K562 (cell line): ENCODE measurements at regions not wholly inside any gene's neighbourhood (a gene's known extent, or its start where the extent isn't known, plus 50 kb on each side); places are given as distances from the start of the nearest gene placed in this dataset.

ENCODE experiments used
- ATAC-seq: fragments of 200-7000 bp; cut with Tn5 transposase; 3 replicates; pipeline ENCODE4 v1.9.1; 2020; ENCODE audit warnings: moderate library complexity
- BruUV-seq: library from RNA; stranded (reverse); fragments of 400-500 nt; replicated peaks from 2 replicates; lab custom pipeline; 2021; lab: Mats Ljungman, UMichigan
- CTCF ChIA-PET: fragments of 300-600 bp; formaldehyde crosslinking; extraction: SDS; loops from one replicate; lab custom pipeline; 2021; ENCODE audit warnings: low intra/inter-chr PET ratio; lab: Yijun Ruan, JAX
- POLR2A ChIA-PET: fragments of 300-600, 350-650 bp; sonication (Branson Sonifier 250); formaldehyde crosslinking; extraction: SDS; loops from one replicate; lab custom pipeline; 2021; ENCODE audit warnings: antibody characterized with exemption, inconsistent platforms; lab: Yijun Ruan, JAX
- DNase-seq, 4 experiments: peaks; one replicate each; pipeline versions ENCODE4 v3.0.0 to v3.0.0-alpha.2; 2011 to 2018; ENCODE audit warnings: low spot score in 3 of 4, mixed read lengths in 3 of 4; ENCODE audit errors: extremely low read depth in 1 of 4
- FAIRE-seq: peaks from 2 replicates; lab custom pipeline; 2011; peaks lifted over from hg19 to GRCh38; lab: Jason Lieb, UNC
- H2AFZ ChIP-seq: 2 replicates; pipeline ENCODE4 v1.6.0; 2011; ENCODE audit warnings: low read depth, low read length, control low read depth, inconsistent platforms
- H3K27ac ChIP-seq: fragments of 200-600 bp; 3 replicates; pipeline ENCODE4 v1.8.0; 2011; ENCODE audit warnings: low read depth, mild to moderate bottlenecking, control low read depth, inconsistent platforms, low read length, moderate library complexity, mixed read lengths; ENCODE audit errors: extremely low read depth
- H3K27me3 ChIP-seq, 2 experiments: fragments of 300-600 bp in 1 of 2; 2 replicates in 1 of 2; 3 replicates in 1 of 2; pipeline versions ENCODE4 v1.6.0 to v1.8.0; 2011; ENCODE audit warnings: inconsistent platforms in 2 of 2, low read length in 2 of 2, mild to moderate bottlenecking in 1 of 2, mixed read lengths in 1 of 2, moderate library complexity in 1 of 2; ENCODE audit not compliant: control insufficient read depth in 2 of 2, insufficient read depth in 2 of 2
- H3K36me3 ChIP-seq: fragments of 300-600 bp; 3 replicates; pipeline ENCODE4 v1.8.0; 2011; ENCODE audit warnings: mild to moderate bottlenecking, low read length, inconsistent platforms; ENCODE audit not compliant: control insufficient read depth, insufficient read depth
- H3K4me1 ChIP-seq, 2 experiments: fragments of 200-600 bp in 1 of 2; replicated peaks in 1 of 2; 2 replicates in 1 of 2; 3 replicates in 1 of 2; pipeline versions ENCODE4 v1.5.1 to v1.8.0; 2011; ENCODE audit warnings: inconsistent platforms in 2 of 2, low read length in 2 of 2, mild to moderate bottlenecking in 1 of 2, mixed read lengths in 1 of 2, moderate library complexity in 1 of 2; ENCODE audit not compliant: control insufficient read depth in 2 of 2, insufficient read depth in 2 of 2
- H3K4me2 ChIP-seq: 2 replicates; pipeline ENCODE4 v1.6.1; 2011; ENCODE audit warnings: low read length, control low read depth, inconsistent platforms, mixed read lengths; ENCODE audit not compliant: insufficient read depth
- H3K4me3 ChIP-seq: fragments of 200-600 bp; sonication (generic), shearing (Covaris generic); 2 replicates; pipeline ENCODE4 v1.5.1; 2016; ENCODE audit warnings: control low read depth, inconsistent platforms
- H3K79me2 ChIP-seq: fragments of 200-600 bp; 3 replicates; pipeline ENCODE4 v1.8.0; 2011; ENCODE audit warnings: low read length, inconsistent platforms; ENCODE audit not compliant: control insufficient read depth, insufficient read depth
- H3K9ac ChIP-seq, 2 experiments: 2 replicates each; pipeline versions ENCODE4 v1.6.0 to v1.6.1; 2011; ENCODE audit warnings: low read depth in 2 of 2, low read length in 2 of 2, control low read depth in 1 of 2, inconsistent platforms in 1 of 2, mild to moderate bottlenecking in 1 of 2, mixed read lengths in 1 of 2; ENCODE audit not compliant: insufficient read depth in 1 of 2
- H3K9me1 ChIP-seq: one replicate; pipeline ENCODE4 v1.6.0; 2011; ENCODE audit warnings: inconsistent platforms, mild to moderate bottlenecking, low read length, moderate library complexity; ENCODE audit not compliant: control insufficient read depth, insufficient read depth
- H3K9me3 ChIP-seq: replicated peaks from 2 replicates; pipeline ENCODE4 v1.5.1; 2011; ENCODE audit warnings: low read depth, low read length, inconsistent platforms; ENCODE audit not compliant: control insufficient read depth, insufficient read depth
- H4K20me1 ChIP-seq: replicated peaks from 2 replicates; pipeline ENCODE4 v1.6.1; 2011; ENCODE audit warnings: low read length, inconsistent platforms, mixed read lengths; ENCODE audit not compliant: control insufficient read depth, insufficient read depth
- ATF1 ChIP-seq, 2 experiments: fragments of 450-650 bp in 1 of 2; IDR thresholded peaks; 2 replicates each; pipeline ENCODE4 v1.6.1; 2016; ENCODE audit warnings: missing compliant biosample characterization in 1 of 2, missing genetic modification characterization in 1 of 2
- NCOA4 ChIP-seq: fragments of 450-650 bp; IDR thresholded peaks from 2 replicates; pipeline ENCODE4 v1.6.1; 2018; ENCODE audit warnings: mild to moderate bottlenecking; ENCODE audit not compliant: partially characterized antibody
- PML ChIP-seq: IDR thresholded peaks from 2 replicates; pipeline ENCODE4 v1.6.1; 2012; ENCODE audit warnings: low read length, inconsistent platforms
- ZNF445 ChIP-seq: fragments of 250-450 bp; sonication (Bioruptor Pico); IDR thresholded peaks from 2 replicates; pipeline ENCODE4 v1.4.0; 2020; ENCODE audit warnings: low read depth, mild to moderate bottlenecking, moderate library complexity
- ZNF668 ChIP-seq: fragments of 250-450 bp; sonication (Bioruptor Pico); IDR thresholded peaks from 2 replicates; pipeline ENCODE4 v1.8.0; 2022; ENCODE audit warnings: mild to moderate bottlenecking, inconsistent platforms
- ZNF696 ChIP-seq: fragments of 250-450 bp; sonication (Bioruptor Pico); conservative IDR thresholded peaks from 2 replicates; pipeline ENCODE4 v1.4.0; 2020; ENCODE audit warnings: mild to moderate bottlenecking, moderate library complexity
- WGBS: fragments of 100-300 bp; shearing (Covaris generic); methylation state at CpG from one replicate; pipeline ENCODE4 v1.1.6; 2016; ENCODE audit warnings: low coverage, mixed read lengths; ENCODE audit not compliant: insufficient coverage; ENCODE audit errors: missing lambda C conversion rate; 5-methylcytosine and 5-hydroxymethylcytosine counted together
- in situ Hi-C: fragments of 300-500 bp; cut with MboI; formaldehyde crosslinking; loops from 4 replicates; pipeline ENCODE4 v1.15.0; 2018; ENCODE audit warnings: inconsistent platforms, mixed read lengths
- intact Hi-C: fragments of 100-400 bp; cut with micrococcal nuclease; formaldehyde crosslinking; loops from 2 replicates; pipeline ENCODE4 v1.14.2; 2022
- TF ChIP-seq, protein P1 (sequence below): IDR thresholded peaks from 2 replicates; pipeline ENCODE4 v1.6.1; 2012; ENCODE audit warnings: low read depth, low read length, improper control_type of control experiment, borderline replicate concordance
- TF ChIP-seq, protein P2 (sequence below), 2 experiments: fragments of 450-650 bp in 1 of 2; sonication (generic) in 1 of 2; formaldehyde crosslinking; conservative IDR thresholded peaks; 2 replicates each; pipeline versions ENCODE4 v1.4.0 to v1.8.1; 2020 to 2022; ENCODE audit warnings: mild to moderate bottlenecking in 1 of 2, missing genetic modification reagents in 1 of 2
- TF ChIP-seq, protein P3 (sequence below), 2 experiments: IDR thresholded peaks in 1 of 2; conservative IDR thresholded peaks in 1 of 2; 2 replicates each; pipeline ENCODE4 v1.6.1; 2016; ENCODE audit warnings: low read depth in 2 of 2, mild to moderate bottlenecking in 1 of 2, missing compliant biosample characterization in 1 of 2, missing genetic modification characterization in 1 of 2, moderate library complexity in 1 of 2
- TF ChIP-seq, protein P4 (sequence below), 2 experiments: fragments of 450-650 bp in 1 of 2; sonication (generic) in 1 of 2; formaldehyde crosslinking in 1 of 2; IDR thresholded peaks in 1 of 2; conservative IDR thresholded peaks in 1 of 2; 2 replicates each; pipeline versions ENCODE4 v1.6.1 to v1.8.1; 2016 to 2023; ENCODE audit warnings: mild to moderate bottlenecking in 2 of 2, moderate library complexity in 2 of 2, inconsistent platforms in 1 of 2, missing genetic modification reagents in 1 of 2
- TF ChIP-seq, protein P5 (sequence below): sonication (generic); formaldehyde crosslinking; IDR thresholded peaks from 2 replicates; pipeline ENCODE4 v1.8.1; 2023; ENCODE audit warnings: mild to moderate bottlenecking, missing genetic modification reagents
- TF ChIP-seq, protein P6 (sequence below): fragments of 250-450 bp; sonication (Bioruptor Pico); IDR thresholded peaks from 2 replicates; pipeline ENCODE4 v1.8.0; 2021; ENCODE audit warnings: borderline replicate concordance, mild to moderate bottlenecking, moderate library complexity; ENCODE audit not compliant: poor library complexity, severe bottlenecking

DNA sequence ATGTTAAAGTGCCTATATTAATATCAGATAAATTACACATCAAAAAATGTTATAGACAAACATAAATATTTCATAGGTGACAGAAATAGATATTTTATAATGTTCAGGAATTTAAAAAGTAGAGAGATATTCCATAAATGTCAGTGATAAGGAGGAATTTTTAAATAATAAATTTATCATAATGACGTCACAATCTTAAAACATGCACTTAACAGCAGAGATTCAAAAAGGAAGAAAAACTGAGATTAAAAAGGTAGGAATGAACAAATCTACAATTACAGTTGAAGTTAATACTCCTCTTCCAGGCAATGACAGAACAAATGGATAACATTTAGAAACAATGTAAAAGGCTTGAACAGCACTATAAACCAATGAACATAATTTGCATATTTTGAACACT, 345.4 kb upstream of the NOX3 start:
- CTCF ChIA-PET = no interaction called here
- intact Hi-C loops = no loop called here
- TF ChIP-seq, protein P1, sequence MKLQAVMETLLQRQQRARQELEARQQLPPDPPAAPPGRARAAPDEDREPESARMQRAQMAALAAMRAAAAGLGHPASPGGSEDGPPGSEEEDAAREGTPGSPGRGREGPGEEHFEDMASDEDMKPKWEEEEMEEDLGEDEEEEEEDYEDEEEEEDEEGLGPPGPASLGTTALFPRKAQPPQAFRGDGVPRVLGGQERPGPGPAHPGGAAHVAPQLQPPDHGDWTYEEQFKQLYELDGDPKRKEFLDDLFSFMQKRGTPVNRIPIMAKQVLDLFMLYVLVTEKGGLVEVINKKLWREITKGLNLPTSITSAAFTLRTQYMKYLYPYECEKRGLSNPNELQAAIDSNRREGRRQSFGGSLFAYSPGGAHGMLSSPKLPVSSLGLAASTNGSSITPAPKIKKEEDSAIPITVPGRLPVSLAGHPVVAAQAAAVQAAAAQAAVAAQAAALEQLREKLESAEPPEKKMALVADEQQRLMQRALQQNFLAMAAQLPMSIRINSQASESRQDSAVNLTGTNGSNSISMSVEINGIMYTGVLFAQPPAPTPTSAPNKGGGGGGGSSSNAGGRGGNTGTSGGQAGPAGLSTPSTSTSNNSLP = no peak
- no peak for TF ChIP-seq ZNF445 (CRISPR knock-in tag)
- no peak for TF ChIP-seq PML
- TF ChIP-seq, protein P2, sequence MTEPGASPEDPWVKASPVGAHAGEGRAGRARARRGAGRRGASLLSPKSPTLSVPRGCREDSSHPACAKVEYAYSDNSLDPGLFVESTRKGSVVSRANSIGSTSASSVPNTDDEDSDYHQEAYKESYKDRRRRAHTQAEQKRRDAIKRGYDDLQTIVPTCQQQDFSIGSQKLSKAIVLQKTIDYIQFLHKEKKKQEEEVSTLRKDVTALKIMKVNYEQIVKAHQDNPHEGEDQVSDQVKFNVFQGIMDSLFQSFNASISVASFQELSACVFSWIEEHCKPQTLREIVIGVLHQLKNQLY (CRISPR knock-in tag; conservative IDR thresholded peaks at IDR 0.05) = no peak
- no peak for TF ChIP-seq ATF1 (CRISPR knock-in tag; IDR thresholded peaks at IDR 0.05)
- peak; percentile 24; the same call in 1 of the 2 replicates for TF ChIP-seq ATF1 (tag; IDR thresholded peaks at IDR 0.05)
- TF ChIP-seq, protein P3, sequence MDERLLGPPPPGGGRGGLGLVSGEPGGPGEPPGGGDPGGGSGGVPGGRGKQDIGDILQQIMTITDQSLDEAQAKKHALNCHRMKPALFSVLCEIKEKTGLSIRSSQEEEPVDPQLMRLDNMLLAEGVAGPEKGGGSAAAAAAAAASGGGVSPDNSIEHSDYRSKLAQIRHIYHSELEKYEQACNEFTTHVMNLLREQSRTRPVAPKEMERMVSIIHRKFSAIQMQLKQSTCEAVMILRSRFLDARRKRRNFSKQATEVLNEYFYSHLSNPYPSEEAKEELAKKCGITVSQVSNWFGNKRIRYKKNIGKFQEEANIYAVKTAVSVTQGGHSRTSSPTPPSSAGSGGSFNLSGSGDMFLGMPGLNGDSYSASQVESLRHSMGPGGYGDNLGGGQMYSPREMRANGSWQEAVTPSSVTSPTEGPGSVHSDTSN (CRISPR knock-in tag; IDR thresholded peaks at IDR 0.05; ENCODE audit: low read depth) = no peak
- TF ChIP-seq, protein P3 (tag; conservative IDR thresholded peaks at IDR 0.05; ENCODE audit: low read depth) = no peak
- TF ChIP-seq, protein P4, sequence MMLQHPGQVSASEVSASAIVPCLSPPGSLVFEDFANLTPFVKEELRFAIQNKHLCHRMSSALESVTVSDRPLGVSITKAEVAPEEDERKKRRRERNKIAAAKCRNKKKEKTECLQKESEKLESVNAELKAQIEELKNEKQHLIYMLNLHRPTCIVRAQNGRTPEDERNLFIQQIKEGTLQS (IDR thresholded peaks at IDR 0.05) = peak; percentile 40; the same call in 1 of the 2 replicates
- TF ChIP-seq, protein P4 (CRISPR knock-in tag; conservative IDR thresholded peaks at IDR 0.05) = no peak
- TF ChIP-seq, protein P5, sequence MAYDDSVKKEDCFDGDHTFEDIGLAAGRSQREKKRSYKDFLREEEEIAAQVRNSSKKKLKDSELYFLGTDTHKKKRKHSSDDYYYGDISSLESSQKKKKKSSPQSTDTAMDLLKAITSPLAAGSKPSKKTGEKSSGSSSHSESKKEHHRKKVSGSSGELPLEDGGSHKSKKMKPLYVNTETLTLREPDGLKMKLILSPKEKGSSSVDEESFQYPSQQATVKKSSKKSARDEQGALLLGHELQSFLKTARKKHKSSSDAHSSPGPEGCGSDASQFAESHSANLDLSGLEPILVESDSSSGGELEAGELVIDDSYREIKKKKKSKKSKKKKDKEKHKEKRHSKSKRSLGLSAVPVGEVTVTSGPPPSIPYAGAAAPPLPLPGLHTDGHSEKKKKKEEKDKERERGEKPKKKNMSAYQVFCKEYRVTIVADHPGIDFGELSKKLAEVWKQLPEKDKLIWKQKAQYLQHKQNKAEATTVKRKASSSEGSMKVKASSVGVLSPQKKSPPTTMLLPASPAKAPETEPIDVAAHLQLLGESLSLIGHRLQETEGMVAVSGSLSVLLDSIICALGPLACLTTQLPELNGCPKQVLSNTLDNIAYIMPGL = no peak
- no peak for TF ChIP-seq ZNF668 (CRISPR knock-in tag)
- no peak for TF ChIP-seq ZNF696 (CRISPR knock-in tag)
- no peak for TF ChIP-seq NCOA4
- TF ChIP-seq, protein P6, sequence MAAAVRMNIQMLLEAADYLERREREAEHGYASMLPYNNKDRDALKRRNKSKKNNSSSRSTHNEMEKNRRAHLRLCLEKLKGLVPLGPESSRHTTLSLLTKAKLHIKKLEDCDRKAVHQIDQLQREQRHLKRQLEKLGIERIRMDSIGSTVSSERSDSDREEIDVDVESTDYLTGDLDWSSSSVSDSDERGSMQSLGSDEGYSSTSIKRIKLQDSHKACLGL (CRISPR knock-in tag) = no peak

More for the DNA sequence above, 345.4 kb upstream of the NOX3 start:
- Histone ChIP-seq H3K36me3 (no peaks in the 10 kb centered on the region), H3K79me2 (no peaks in the 10 kb centered on the region), H3K4me1 (no peaks in the 10 kb centered on the region), H3K9ac (no peak overlapping the region), H3K9me1 (no peaks in the 10 kb centered on the region), H3K4me3 (no peak overlapping the region), H3K4me2 (no peak overlapping the region), H3K27me3 (no peaks in the 10 kb centered on the region), H3K27ac (no peak overlapping the region), H4K20me1 (no peaks in the 10 kb centered on the region), H2AFZ (no peak overlapping the region), H3K9me3 (no peaks in the 10 kb centered on the region)
- 0% methylated on average over 1 of the region's 1 CpG for WGBS
- POLR2A ChIA-PET = no interaction called here
- no peak for ATAC-seq
- in situ Hi-C loops = no loop called here
- no peak for DNase-seq
- no TSS peak for BruUV-seq
- no peak for FAIRE-seq
